ENCODE measurements at regions not wholly inside any gene's neighbourhood (a gene's known extent, or its start where the extent isn't known, plus 50 kb on each side); places are given as distances from the start of the nearest gene placed in this dataset.
A peak's percentile ranks its signal among the peaks of the same experiment; 100 is the strongest.

DNA sequence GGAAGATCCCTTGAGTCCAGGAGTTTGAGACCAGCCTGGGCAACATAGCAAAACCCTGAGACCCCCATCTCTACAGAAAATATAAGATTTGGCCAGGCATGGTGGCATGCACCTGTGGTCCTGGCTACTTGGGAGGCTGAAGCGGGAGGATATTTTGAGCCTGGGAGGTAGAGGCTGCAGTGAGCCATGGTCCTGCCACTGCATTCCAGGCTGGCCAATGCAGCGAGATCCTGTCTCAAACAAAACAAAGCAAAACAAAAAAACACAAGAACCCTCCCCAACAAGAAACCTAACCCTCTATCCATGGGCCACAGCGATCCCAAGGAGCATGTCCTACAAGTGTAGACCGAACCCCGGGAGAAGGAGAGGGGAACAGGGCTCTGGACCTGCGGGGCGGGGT is 133.3 kb downstream of the MGAT5B start:
- DNase-seq: no peak

- DNase-seq: no peak
Observed at GRCh38 chr17:77002103-77003045, 134.2 kb downstream of the MGAT5B start.

GRCh38 chr17:77003699-77004098 is 135.5 kb downstream of the MGAT5B start:
- no peak for DNase-seq

DNA sequence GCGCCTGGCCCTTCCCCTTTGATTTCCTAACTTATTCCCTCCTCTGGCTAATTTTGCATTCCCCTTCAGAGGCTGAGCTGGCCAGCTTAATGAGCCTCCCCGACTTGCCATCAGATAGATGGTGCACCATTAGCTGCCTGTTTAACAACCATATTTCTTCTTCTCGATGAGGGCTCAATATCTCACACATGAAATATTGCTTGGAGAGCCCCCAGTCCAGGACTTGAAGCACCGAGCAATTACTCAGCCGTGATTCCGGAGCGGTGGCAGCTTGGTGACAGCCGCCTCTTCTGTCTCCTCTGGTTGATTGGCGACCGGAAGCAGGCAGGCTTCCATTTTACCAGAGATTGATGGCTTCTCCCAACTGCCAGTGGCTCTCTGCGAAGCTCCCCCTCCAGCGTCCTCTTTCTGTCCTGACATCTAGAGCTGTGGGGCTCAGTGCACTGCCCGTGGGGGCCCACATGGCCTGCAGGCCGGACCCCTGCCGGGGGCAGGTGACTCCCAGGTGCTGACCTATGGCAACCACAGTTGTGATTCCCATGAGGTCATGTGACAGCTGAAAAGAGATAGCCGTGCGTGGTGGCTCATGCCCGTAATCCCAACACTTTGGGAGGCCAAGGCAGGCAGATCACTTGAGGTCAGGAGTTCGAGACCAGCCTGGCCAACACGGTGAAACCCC is 133.7 kb upstream of the SEC14L1 start:
- DNase-seq: no peak

DNA sequence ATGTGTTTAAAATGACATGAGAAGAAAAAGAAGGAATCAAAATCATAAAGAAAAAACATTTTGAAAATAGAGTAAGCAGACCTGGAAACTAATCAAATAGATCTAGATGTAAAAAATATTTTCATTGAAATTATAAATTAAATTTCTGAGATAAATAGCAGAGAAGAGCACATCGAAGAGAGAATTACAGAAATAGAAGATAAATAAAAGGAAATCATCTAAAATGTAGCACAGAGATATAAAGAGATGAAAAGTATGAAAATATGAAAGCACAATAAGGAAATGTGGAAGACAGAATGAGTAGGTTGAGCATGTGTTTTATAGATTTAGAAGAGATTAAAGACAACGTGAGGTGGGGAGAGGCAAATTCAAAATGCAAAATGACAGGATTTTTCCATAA is 130.9 kb upstream of the SEC14L1 start:
- no peak for DNase-seq

DNA sequence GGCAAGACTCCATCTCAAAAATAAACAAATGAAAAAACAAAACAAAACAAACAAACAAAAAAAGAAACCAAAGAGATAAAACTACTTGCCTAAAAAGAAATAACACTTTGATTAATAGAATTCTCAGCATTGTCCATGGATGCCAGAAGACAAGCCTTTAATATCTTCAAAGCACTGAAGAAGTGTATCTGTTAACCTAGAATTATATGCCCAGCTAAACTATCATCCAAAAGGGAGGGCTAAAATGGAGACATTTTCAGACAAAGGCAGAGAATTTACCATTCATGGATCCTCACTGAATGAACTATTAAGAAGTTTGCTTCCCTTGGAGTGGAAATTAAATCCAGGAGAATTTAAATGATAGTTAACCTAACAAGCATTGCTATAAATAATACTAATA is 130.1 kb upstream of the SEC14L1 start:
- no peak for DNase-seq

GRCh38 chr17:77011173-77012011 is 129.4 kb upstream of the SEC14L1 start:
- peak; percentile 46 to 53 for DNase-seq

DNA sequence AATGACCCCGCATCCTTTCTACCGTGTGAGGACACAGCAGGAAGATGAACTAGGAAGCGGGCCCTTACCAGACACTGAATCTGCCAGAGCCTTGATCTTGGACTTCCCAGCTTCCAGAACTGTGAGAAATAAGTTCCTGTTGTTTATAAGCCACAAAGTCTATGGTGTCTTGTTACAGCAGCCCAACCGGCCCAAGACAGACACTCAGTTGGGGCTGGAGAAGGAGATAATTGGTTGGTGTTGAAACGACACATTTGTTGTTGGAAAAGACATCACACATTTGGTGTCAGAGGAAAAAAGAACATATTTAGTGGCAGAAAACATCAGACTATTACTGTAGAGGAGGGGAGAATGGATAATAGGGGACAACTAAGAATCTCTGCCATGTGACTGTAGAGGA is 122.3 kb upstream of the SEC14L1 start:
- no peak for DNase-seq

GRCh38 chr17:77019893-77020379 is 120.8 kb upstream of the SEC14L1 start:
- DNase-seq: no peak

DNA sequence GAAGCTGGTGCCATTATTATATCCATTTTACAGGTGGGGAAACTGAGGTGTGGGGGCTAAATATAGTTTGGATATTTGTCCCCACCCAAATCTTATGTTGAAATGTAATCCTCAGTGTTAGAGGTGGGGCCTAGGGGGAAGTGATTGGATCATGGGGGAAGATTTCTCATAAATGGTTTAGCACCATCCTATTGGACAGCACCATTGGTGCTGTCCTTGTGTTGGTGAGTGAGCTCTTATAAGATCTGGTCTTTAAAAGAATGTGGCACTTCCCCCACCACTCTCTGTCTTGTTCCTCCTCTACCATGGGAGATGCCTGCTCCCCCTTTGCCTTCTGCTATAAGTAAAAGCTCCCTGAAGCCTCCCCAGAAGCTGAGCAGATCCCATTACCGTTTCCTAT is 119.8 kb upstream of the SEC14L1 start:
- no peak for DNase-seq

GRCh38 chr17:77022766-77023165 is 118.0 kb upstream of the SEC14L1 start:
- DNase-seq: no peak

GRCh38 chr17:77025781-77026180 is 115.0 kb upstream of the SEC14L1 start:
- no peak for DNase-seq

GRCh38 chr17:77027271-77027889 is 113.4 kb upstream of the SEC14L1 start:
- no peak for DNase-seq

GRCh38 chr17:77028900-77029299 is 111.9 kb upstream of the SEC14L1 start:
- DNase-seq: no peak

DNA sequence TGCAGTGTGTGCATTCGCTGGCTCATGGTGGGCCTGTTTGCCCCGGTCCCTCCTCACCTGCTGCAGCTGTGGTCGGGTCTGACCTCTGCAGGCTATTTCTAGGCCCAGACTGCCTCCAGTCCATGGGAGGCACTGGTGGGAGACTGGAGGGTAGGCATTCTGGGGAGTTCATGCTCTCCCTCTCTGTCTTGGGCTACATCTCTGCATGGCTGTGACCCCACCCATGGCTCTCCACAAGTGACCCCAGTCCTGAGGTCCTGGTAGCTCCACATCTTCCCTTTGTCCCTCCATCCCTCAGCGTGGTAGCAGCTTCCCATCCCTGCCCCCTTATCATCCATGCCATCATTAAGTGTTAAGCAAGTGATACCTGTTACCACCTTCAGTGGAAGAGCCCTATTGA is 107.8 kb upstream of the SEC14L1 start:
- no peak for DNase-seq

DNA sequence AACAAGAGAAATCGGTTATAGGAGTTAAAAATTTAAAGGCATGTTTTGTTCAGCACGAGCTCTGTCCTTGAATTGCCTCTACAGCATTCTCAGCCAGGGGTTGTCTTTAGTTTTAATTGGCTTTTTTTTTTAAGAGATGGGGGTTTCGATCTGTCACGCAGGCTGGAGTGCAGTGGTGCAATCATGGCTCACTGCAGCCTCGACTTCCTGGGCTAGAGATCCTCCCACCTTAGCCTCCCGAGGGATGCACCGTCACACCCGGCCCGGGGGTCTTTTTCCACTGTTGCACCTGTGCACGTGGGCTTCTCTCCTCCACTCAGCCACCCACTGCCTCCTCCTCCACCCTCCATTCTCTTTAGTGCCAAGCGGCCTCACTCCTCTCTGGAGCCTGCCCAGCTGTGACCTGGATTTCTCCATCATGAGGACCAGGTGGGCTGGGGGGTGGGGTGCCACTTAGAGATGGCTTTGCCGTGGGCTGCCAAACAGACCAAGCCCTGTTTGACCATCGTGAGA is 106.8 kb upstream of the SEC14L1 start:
- DNase-seq: no peak

DNA sequence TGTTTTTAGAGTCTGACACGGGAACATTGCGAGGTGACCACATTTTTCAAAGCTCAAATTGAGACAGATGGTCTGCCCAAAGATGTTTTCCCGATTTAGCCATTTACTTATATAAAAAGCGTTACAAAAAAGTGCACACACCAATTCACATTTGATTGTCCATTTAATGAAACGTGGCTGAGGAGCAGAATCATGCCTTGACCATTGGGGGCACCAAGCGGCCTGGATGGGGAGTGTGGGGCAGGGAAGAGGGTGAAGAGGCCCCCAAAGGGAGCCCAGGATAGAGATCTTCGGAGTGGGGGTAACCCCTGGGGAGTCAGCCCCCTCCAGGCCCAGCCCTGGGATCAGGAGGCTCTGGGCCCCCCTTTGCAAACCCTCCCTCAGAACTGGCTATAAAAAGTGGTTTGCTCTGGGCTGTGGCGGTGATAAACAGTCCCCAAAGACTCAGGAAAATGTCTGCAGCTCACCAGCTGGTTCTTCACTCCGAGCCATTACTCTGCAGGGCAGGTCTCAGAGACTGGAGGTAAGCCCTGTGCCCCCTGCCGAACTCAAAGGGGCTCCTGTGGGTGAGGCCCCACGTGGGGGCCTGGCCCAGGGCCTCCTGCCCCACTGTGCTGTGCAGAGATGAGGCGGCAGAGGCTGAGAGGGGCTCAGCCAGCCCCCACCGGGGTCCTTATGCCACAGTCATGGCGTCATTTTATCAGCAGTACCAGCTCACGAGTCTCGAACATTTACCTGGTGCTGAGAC is 105.9 kb upstream of the SEC14L1 start:
- DNase-seq: no peak

- DNase-seq: no peak
Observed at GRCh38 chr17:77035526-77035925, 105.2 kb upstream of the SEC14L1 start.

DNA sequence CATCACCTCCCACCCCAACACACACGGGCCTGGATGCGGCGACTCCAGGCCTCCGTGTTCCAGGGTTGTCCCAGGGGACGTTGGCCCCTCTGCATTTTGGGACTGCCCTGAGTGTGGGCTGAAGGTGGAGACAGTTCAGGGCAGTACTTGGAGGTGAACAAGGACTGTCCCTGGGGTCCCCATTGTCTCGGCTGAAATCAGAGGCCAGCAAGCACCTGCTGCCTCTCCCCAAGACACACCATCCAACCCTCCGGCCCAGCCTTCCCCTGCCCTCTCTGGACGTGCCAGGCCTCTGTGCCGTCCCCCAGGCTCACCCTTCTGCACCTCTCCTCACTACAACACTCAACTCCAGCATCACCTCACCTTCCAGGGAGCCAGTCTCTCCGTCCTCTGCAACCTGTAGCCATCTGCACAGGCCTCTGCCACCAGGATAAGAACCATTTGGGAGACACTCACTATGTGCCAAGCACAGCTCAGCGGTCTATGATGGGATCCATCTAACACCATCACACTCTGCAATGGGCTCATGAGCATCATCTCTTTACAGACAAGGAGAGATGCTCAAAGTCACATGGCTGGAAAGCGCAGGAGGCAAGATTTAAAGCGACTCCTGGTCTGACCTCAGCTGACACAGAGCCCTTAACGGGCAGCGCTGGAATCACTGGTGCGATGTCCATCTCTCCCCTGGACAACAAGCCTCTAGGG is 104.5 kb upstream of the SEC14L1 start:
- no peak for DNase-seq

DNA sequence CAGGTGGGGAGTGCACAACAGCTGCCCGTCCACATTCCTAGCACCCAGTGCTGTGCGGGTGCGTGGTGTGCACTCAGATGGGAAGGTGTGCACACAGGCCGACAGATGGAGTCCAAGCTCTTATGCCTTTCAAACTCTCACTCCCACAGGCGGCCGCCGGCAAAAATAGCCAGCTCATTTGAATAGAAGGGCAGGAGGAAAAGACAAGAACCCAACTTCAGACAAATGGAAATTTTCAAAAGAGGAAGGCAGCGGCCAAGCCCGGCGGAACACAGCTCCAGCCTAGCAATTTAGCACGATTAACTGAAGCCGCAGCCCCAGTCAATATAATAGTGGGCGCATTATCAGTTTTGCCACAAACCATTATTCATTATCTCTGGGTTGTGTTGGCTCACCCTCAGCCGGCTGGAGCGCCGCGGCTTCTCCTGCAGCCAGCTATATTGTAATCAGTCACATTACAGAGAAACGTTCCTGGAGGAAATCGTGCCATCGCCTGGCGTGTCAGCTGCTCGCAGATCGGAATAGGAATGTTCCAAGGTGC is 103.9 kb upstream of the SEC14L1 start:
- DNase-seq: no peak

DNA sequence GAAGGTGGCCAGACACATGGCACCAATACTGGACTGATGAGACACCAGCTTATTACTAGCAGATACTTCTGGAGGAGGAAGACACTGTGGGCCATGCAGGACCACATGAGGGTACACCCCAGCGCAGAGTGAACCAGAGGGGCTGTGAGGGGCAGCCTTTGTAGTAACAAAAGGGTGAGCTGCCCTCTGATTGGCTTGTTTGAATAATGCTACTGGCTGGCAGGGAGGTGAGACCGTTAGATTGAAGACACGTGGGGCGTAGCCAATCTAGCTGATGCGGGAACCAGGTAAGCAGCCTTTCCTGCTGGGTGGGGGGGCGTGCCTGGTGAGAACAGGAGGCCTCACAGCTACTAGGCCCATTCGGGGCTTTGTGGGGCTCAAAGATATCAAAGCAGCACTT is 102.8 kb upstream of the SEC14L1 start:
- no peak for DNase-seq

All from activated CD4-positive, alpha-beta T cell treated with anti-CD3 and anti-CD28 coated beads for 4 hours (primary cell).